ENCODE measurements at regions not wholly inside any gene's neighbourhood (a gene's known extent, or its start where the extent isn't known, plus 50 kb on each side); places are given as distances from the start of the nearest gene placed in this dataset.
"Not testable (repeated sequence)": the region's sequence is repeated elsewhere in the genome, so short reads cannot be mapped to it uniquely, and the experiment has no call there.

DNA sequence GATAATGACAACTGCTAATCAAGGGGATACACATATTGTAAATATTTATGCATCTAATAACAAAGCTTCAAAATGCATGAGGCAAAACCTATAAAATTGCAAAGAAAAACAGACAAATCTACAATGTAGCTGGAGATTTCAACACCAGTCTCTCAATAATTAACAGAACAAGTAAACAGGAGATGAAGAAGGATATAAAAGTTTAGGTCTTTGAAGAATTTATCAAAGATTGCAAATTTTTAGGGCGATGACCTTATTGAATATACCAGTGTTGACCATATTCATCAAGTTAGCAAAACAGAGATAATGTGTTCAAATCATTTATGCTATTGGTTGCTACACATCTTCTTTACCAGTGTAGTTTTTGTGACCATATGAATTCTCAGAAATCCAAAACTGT is 237.8 kb upstream of the SGK1 start:
- DNase-seq (ENCODE audit: low read depth), result no peak

DNA sequence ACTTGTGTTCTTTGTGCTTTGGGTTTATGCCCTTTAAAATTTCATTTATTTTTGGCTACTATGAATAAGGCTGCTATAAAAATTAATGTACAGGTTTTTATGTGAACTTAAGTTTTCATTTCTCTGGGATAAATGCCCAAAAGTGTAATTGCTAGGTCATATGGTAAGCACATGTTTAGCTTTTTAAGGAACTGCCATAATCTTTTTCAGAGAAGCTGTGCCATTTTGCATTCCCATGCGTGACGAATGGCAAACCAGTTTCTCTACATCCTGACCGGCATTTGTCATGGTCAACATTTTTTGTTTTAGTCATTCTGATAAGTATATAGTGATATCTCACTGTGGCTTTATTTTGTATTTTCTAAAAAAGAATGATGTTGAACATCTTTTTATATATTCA is 236.0 kb upstream of the SGK1 start:
- no peak for DNase-seq (ENCODE audit: low read depth)

DNA sequence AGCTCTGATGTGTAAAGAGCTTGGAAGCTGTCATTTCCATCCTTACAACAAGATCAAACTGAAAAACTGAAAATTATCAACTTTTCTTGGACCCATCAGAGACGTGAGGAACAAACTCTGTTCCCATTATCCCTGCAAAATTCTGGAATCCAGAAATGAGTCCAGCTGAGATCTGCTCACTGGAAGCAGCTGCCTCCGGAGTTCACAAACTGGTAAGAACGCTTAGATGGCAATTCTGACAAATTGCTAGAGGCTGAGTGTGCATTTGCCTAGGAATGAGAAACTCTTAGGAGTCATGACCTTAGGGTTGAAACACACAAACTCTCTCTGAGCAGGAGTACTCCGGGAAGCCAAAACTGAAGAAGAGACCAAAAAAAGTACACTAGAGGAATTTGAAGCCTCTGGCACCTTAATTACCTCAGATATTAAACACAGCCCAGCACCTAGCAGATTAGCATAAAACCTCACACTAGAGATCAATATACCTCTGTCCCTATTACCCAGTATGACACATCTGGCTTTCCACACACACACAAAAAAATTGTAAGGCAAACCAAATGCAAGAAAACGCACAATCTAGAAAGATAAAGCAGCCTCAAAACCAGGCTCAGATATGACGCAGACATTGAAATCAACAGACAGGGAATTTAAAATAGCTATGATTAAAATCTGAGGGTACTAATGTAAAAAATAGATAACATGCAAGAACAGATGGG is 233.5 kb upstream of the SGK1 start:
- DNase-seq (ENCODE audit: low read depth), result no peak

DNA sequence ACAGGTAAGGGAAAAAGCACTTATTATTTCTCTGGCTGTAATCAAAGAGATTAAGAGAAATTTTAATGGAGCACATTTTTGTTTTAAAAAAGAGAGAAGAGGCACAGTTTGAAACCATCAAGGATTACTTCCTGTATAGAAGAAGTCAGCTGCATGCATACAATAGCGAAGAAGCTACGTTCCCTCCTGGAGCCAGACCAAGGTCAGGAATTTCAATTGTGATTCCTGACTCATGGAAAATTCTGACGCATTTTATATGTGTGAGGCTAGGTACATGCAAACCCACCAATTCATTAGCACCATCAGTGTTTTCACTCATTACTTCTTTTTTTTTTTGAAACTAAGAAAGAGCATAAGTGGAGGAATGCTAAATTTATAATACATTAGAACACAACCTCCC is 232.7 kb upstream of the SGK1 start:
- DNase-seq (ENCODE audit: low read depth), result no peak

DNA sequence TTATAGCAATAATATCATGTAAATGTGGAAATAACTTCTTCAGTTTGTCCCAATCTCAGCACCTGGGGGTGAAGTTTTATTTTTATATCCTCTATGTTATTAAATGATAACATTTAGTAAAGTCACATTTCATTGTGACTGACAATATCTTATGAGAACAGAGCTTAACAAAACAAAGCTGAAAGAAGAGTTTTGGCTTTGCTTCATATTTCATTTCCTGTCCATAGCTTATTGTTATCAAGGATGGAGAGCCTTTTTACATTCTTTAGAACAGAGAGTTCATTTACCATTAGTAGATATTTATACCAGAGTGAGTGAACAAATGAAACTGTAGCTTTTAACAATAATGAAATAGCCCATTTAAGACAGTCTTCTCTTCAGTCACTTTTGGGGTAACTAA is 231.9 kb upstream of the SGK1 start:
- DNase-seq (ENCODE audit: low read depth), result no peak

DNA sequence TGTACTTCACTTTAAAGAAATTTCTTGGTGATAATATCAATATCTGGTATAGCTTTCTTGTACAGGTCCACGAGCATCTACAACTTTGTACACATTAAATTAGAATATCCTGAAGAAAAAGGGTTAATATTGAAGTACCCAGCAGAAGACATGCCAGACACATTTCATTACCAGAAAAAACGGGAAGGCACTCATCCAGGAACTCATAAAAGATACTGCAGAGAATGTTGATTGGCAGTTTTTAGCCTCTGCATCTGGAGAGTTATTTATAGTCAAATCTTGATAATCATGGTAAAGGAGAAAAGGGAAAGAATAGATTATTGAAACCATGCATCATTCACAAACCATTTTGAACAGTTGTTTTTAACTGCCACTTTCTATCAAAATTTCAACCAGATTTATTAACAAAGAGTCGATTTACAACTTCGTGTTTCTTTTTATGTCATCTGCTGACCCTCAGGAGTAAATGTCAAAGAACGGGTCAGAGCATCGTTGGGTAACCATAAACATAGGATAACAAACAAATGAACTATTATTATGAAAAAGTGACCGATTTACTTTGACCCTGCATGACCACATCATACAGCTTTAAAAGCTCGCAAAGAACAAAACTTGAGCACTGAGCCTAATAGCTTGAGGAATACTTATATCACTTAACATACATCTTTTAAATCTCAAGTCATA is 229.2 kb upstream of the SGK1 start:
- DNase-seq (ENCODE audit: low read depth), result no peak

DNA sequence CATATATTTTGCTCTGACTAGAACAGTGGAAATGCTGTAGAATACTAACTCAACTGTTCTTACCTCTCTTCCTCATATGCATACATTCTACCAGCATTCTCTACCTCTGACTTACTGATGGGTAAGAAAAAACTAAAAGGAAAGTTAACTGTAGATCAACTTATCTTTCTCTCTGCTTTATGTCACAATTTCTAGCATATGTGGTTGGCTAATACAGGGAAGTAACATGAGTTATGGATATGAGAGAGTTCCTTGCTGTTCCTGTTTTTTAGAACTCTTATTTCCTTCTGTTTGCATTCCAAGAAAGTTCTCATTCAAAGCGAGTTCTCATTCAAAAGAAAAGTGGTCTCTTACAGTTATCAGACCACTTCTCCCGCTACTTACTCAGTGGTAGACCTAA is 226.8 kb upstream of the SGK1 start:
- DNase-seq (ENCODE audit: low read depth), result no peak

DNA sequence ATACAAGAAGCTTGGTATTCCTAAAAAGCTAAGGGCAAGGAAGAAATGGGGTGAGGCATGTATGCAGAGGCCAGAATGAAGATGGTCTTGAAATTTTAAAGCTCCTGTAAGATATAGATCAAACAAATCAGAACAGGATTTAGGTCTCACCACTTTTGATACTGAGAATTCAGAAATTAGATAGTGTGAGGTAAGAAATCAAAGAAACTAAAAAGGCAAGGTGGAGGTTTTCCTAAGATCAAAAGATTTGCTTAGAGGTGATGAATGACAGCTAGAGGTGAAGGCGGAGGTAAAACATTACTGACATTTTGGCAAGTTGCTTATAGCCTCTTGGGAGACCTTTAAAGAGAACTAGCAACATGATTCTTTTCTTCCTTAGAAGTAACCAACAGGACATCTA is 225.2 kb upstream of the SGK1 start:
- DNase-seq (ENCODE audit: low read depth), result no peak

DNA sequence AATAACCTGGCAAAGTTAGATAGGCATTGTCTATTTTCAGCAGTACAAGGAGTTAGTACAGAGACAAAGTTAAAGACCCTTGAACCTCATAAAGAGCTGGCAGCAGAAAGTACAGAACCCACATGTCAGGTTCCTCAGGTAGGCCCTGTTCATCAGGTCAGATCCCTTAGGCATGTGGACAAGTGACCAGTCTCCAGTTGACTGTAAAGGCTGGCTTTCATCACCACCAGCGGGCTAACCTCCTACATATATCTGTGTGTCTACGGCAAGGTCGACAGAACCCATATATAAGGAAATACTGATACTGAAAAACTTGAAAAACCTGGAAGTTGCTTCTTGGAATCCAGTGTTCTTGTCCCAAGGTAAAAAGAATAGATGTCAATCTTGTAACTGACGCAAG is 223.1 kb upstream of the SGK1 start:
- DNase-seq (ENCODE audit: low read depth), result no peak

DNA sequence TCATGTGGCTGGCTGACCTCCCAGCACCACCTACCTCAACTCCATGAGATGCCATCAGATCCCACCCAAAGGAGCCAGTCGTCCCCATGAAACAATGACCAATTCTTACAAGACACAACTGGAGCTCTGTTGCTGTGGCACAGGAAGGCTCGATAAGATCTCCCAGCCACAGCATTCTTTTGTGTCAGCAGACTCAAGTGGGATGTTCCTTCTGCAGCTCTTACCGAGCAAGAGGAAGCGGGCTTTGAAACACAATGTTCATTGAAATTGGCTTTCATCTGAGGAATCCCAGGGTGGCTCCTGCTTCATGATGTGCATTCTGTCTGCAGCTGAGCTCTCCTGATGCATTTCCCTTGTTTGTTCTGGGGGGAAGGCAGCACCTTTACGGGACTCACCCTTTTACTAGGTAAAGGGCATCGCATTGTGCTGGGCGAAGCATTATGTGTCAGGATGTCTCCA is 222.0 kb upstream of the SGK1 start:
- no peak for DNase-seq (ENCODE audit: low read depth)

DNA sequence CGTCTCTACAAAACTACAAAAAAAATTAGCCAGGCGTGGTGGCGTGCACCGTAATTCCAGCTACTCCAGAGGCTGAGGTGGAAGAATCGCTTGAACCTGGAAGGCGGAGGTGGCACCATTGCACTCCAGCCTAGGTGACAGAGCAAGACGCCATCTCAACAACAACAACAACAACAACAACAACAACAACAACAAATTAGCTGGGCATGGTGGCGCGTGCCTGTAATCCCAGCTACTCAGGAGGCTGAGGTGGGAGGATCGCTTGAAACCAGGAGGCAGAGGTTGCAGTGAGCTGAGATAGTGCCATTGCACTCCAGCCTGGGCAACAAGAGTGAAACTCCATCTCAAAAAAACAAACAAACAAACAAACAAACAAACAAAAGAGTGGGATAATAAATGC is 219.9 kb upstream of the SGK1 start:
- not testable (repeated sequence) for DNase-seq (ENCODE audit: low read depth)

DNA sequence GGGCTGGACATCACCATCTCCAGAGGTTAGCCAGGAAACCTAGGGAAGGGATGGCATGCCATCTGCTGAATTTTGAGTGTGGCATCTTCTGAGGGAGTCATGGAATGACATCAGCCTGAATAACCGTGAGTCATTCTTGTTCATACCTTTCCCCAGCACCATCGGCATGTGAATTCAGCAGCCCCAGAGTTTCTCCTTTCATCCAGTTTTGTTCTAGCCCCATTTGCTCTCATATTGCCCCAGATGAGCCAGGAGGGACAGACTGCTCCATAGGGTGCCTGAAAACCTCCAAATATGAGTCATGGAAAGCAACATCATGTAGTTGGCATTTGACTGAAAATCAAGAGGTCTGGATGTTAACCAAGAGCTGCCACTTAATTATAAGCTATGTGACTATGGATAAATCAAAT is 219.2 kb upstream of the SGK1 start:
- DNase-seq (ENCODE audit: low read depth), result no peak

DNA sequence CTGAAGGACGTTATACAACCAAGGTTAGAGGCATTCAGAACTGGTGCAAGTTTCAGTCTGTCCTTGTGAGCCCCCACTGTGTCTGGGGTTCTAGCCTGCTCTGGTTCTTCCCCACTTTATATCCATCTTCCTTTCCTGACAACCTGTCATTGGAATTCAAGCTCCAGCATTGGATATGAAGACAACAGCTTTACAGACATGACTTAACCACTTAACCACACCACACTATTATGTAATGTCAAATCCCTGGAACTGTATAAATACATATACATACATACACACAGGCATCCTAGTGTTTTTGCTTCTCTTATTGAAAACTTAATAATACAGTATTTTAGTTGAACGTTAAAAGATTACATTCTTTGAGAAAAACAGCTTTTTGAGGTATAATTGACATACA is 217.9 kb upstream of the SGK1 start:
- no peak for DNase-seq (ENCODE audit: low read depth)

DNA sequence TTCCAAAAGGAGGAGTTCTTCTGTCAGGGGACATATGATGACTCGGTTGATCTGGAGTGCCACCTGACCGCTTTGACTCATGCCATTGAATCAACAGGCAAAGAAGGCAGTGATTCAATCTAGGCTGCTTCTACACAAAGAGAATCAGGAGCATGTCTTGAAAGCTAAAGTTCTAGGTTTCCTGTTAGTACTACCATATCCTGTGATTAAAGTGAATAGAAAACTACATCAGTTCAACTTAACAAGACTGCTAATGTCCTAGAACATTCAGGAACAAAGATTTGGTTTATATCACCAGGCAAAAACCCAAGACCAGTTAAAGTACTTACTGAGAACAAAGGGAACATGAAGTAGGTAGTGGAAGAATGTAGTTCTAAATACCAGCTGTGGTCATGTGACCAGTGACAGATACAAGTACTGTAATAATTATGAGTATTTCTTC is 216.8 kb upstream of the SGK1 start:
- DNase-seq (ENCODE audit: low read depth), result no peak

DNA sequence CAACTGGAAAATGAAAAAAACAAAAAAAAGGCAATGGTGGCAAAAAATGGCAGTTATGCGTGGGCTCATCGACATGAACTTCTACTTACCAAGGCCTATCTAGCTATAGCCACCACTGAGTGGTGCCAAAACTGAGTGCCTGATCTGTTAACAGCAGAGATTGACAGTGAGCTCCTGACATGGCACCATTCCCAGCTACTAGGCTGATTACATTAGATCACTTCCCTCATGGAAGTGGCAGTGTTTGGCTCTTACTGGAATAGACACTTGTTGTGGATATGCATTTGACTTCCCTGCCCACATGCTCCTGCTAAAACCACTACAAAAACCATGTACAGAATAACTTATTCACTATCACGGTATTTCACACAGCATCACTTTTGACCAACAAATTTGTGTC is 216.1 kb upstream of the SGK1 start:
- DNase-seq (ENCODE audit: low read depth), result no peak

DNA sequence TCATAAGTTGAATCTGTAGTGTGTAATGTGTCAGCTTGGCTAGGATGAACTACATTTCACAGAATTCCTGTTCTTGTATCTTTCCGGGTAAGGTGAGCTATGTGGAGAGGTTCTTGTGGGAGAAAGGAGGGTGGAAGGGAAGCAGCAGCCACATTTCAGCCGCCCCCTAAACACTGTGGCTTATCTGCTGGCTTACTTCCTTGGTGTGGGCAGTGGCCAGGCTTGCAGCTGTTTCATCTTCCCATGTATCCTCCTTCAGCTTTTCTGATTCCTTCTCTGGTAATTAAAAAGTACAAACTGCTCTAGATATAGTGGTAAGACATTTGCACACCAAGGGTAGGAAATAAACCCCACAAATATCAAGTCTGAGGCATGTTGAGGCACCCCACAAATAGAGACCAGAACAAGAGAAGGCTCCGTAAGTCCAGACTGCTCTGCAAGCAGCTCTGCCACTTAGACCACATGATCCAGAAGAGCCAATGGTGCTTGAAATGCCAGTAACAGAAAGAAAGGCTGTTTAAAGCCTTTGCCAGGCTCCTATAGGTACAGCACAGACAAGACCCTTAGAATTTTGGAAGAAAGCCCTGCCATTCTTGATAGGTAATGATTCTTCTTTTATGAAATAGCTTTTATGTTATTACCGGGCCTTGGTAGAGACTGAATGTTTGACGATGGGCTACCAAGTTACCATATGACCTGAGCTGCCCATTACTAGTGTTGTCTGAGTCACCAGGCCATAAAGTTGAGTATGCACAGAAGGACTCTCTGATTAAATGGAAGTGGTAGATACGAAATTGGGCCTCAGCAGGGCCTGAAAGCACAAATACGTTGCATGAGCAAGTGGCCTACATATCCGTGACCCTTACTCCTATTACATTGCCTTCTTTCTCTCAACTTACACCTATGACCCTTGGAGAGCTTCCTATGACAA is 215.0 kb upstream of the SGK1 start:
- DNase-seq (ENCODE audit: low read depth), result no peak

DNA sequence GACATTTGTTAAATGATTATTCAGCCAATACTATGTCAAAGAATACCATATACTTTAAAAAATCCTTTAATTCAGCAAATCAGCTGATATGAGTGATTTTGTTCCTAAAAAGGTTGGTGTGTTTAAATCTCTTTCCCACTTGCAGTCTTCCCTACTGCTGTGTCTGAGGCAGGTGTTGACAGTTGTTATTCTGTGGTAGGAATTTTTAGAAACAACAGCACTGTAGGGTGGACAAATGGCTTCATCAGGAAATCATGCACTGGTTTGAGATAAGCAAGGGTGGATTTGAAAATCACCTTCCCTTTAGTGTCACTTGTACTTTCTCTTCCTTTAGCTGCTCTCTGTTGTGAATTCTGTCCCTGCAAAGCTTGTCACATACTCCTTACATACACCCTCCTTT is 213.7 kb upstream of the SGK1 start:
- no peak for DNase-seq (ENCODE audit: low read depth)

DNA sequence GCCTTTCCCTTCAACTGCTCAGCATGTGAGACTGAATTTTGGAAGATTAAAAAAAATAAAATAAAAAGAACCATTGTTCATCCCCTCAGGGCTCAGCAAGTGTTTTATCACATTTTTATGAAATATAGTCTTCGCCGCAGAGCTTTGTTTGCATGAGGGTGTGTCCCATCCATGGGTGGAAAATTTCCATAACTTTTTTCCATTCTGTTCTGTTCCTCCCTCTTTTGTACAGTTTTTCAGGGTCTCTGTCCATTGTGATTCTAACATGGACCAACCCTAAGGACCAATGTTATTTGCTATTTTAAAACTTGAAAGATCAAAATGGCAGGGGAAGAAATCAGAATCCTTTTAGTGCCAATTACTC is 213.3 kb upstream of the SGK1 start:
- DNase-seq (ENCODE audit: low read depth), result no peak

DNA sequence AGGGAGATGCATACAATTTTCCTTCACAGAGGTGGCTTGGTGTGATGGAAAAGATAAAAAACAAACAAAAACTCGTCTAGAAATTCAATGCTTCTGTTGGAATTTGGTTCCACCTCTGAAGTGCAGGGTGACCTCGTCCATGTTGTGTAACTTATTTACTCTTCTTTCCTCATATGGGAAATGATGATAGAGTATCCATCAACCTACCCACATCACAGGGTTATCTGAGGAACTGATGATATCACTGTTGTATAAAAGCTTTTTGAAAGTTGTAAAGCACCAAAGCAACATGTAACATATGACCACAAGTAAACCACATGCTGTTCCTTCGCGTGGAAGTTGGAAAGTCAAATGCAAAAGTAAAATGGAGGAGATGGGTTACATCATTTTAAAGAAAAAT is 212.0 kb upstream of the SGK1 start:
- DNase-seq (ENCODE audit: low read depth), result no peak

DNA sequence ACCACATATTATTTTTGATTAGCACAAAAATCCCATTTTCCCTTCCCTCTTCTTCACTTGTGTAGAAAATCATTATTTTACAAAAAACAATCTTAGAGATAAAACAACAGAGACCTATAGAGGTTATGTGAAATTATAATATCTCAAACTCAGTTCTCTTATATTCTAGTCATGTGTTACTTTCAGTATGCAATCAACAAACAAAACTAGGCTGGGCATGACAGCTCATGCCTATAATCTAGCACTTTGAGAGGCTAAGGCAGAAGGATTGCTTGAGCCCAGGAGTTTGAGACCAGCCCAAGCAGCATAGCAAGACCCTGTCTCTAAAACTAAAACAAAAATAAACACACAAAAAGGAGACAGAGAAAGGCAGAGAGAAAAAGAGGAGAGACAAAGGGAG is 211.4 kb upstream of the SGK1 start:
- no peak for DNase-seq (ENCODE audit: low read depth)

DNA sequence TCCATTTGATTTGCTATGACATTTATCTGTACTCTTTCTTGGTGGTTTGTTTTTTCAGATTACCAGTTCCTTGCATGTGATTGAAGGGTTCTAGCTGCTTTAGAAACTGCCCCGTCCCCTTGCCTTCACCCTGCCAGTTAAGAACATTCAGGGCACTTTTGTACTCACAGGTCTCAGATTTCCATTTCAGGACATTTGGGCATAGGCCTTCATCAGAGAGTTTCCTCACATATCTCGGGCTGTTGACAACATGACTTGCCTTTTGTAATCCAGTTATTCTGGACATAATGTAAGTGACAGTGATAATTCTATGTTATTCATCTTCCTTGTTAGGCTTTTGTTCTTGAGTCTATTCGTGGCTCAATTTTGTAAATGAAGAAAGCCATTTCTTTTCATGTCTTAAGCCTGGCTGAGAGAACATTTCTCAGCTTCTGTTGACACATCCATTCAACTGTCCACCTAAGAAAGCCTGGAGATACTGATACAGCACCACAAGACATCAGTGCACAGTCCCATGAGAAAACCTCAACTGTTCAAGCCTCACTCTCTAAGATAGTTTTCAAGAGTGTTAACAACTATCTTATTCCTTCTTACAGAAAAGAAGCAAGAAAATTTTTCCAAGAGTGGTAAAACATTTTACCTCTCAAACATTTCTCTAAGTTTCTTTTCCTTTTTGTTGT is 209.3 kb upstream of the SGK1 start:
- DNase-seq (ENCODE audit: low read depth), result no peak

DNA sequence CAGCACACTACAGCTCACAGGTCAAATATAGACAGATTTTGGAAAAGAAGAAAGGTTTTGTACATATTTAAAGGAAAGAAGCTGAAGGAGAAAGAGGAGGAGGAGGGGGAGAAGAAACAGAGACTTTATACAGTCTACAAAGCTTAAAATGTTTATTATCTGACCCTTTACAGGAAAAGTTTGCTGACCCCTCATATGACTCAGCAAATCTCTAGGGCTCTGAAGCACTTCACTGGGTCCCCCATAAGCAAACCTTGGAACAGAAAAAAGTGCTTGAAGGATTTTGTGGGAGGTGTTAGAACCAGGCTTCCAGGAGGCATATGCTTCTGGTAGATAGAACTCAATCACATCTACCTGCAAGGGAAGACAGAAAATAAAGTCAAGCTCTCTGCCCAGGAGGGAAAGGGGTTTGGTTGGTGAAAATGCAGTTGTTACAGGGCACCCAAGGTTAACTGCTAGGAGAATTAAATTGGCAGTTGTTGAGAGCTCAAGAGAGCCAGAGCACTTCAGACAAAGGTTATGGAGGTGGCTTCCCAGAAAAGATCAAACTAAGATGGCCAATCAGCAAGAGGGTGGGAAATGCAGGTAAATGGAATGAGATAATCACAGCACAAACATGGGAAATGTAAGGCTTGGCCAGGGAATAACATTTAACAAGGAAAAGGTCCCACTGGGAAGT is 207.4 kb upstream of the SGK1 start:
- DNase-seq (ENCODE audit: low read depth), result no peak
